Left renal pelvis (tissue), 4 donors: ENCODE measurements at regions not wholly inside any gene's neighbourhood (a gene's known extent, or its start where the extent isn't known, plus 50 kb on each side); places are given as distances from the start of the nearest gene placed in this dataset.
"Not testable (repeated sequence)": the region's sequence is repeated elsewhere in the genome, so short reads cannot be mapped to it uniquely, and the experiment has no call there.

Experiments
- DNase-seq, 4 donors: peaks; one replicate each; pipeline ENCODE4 v3.0.0-alpha.2; 2013; ENCODE audit warnings: low read depth in 4 of 4, low spot score in 3 of 4

- DNase-seq, result no peak
These were observed 100.8 kb upstream of the ZSWIM2 start for GRCh38 chr2:186949726-186950256.

- no peak for DNase-seq
These were observed 98.5 kb upstream of the ZSWIM2 start for GRCh38 chr2:186947516-186947915.

GRCh38 chr2:186946896-186947467 lies 98.0 kb upstream of the ZSWIM2 start:
- DNase-seq, result no peak

GRCh38 chr2:186941853-186942252 lies 92.9 kb upstream of the ZSWIM2 start:
- DNase-seq, result no peak

- DNase-seq, result no peak
These were observed 91.5 kb upstream of the ZSWIM2 start for GRCh38 chr2:186940463-186940862.

GRCh38 chr2:186934420-186934819 lies 85.5 kb upstream of the ZSWIM2 start:
- no peak for DNase-seq

GRCh38 chr2:186927867-186928191 lies 78.9 kb upstream of the ZSWIM2 start:
- no peak for DNase-seq

- DNase-seq, result no peak
These were observed 78.4 kb upstream of the ZSWIM2 start for GRCh38 chr2:186927185-186927866.

- no peak for DNase-seq
These were observed 76.5 kb upstream of the ZSWIM2 start for GRCh38 chr2:186925514-186925913.

GRCh38 chr2:186922316-186922715 lies 73.3 kb upstream of the ZSWIM2 start:
- not testable (repeated sequence) for DNase-seq

GRCh38 chr2:186919296-186919695 lies 70.3 kb upstream of the ZSWIM2 start:
- DNase-seq, result no peak

- no peak for DNase-seq
These were observed 69.5 kb upstream of the ZSWIM2 start for GRCh38 chr2:186918495-186918894.

- no peak for DNase-seq
These were observed 68.9 kb upstream of the ZSWIM2 start for GRCh38 chr2:186917866-186918265.

GRCh38 chr2:186913870-186914269 lies 64.9 kb upstream of the ZSWIM2 start:
- no peak for DNase-seq

GRCh38 chr2:186912979-186913378 lies 64.0 kb upstream of the ZSWIM2 start:
- DNase-seq, result no peak

- DNase-seq, result no peak
These were observed 62.6 kb upstream of the ZSWIM2 start for GRCh38 chr2:186911551-186912085.

- no peak for DNase-seq
These were observed 62.0 kb upstream of the ZSWIM2 start for GRCh38 chr2:186910996-186911395.

GRCh38 chr2:186909095-186909494 lies 60.1 kb upstream of the ZSWIM2 start:
- DNase-seq, result no peak

GRCh38 chr2:186907897-186908296 lies 58.9 kb upstream of the ZSWIM2 start:
- DNase-seq, result no peak

- DNase-seq, result no peak
These were observed 54.2 kb upstream of the ZSWIM2 start for GRCh38 chr2:186903216-186903615.
